Spinal cord (tissue), 9 donors: ENCODE measurements at regions not wholly inside any gene's neighbourhood (a gene's known extent, or its start where the extent isn't known, plus 50 kb on each side); places are given as distances from the start of the nearest gene placed in this dataset.
A peak's percentile ranks its signal among the peaks of the same experiment; 100 is the strongest.

Source experiments
- DNase-seq, 6 donors: peaks; one replicate each; pipeline versions ENCODE4 v3.0.0 to v3.0.0-alpha.2; 2013 to 2015; ENCODE audit warnings: low spot score in 6 of 6, low read depth in 4 of 6
- H3K27ac ChIP-seq: one replicate; pipeline ENCODE4 v1.5.1; 2013; ENCODE audit warnings: low read depth, low read length, control low read depth
- H3K27me3 ChIP-seq: one replicate; pipeline ENCODE4 v1.6.1; 2013; ENCODE audit warnings: low read length; ENCODE audit not compliant: control insufficient read depth, insufficient read depth
- H3K36me3 ChIP-seq: one replicate; pipeline ENCODE4 v1.6.1; 2013; ENCODE audit warnings: low read length; ENCODE audit not compliant: control insufficient read depth, insufficient read depth
- H3K4me1 ChIP-seq: one replicate; pipeline ENCODE4 v1.6.1; 2013; ENCODE audit warnings: low read length; ENCODE audit not compliant: control insufficient read depth, insufficient read depth
- H3K4me3 ChIP-seq: one replicate; pipeline ENCODE4 v1.5.1; 2013; ENCODE audit warnings: low read depth, low read length, control low read depth
- H3K9me3 ChIP-seq: one replicate; pipeline ENCODE4 v1.6.1; 2013; ENCODE audit warnings: low read length; ENCODE audit not compliant: control insufficient read depth, insufficient read depth
- WGBS: methylation state at CpG from one replicate; pipeline ENCODE4 v1.1.5; 2013; ENCODE audit warnings: missing lambda C conversion rate; ENCODE audit not compliant: insufficient coverage; 5-methylcytosine and 5-hydroxymethylcytosine counted together
- donor health status: healthy.

DNA sequence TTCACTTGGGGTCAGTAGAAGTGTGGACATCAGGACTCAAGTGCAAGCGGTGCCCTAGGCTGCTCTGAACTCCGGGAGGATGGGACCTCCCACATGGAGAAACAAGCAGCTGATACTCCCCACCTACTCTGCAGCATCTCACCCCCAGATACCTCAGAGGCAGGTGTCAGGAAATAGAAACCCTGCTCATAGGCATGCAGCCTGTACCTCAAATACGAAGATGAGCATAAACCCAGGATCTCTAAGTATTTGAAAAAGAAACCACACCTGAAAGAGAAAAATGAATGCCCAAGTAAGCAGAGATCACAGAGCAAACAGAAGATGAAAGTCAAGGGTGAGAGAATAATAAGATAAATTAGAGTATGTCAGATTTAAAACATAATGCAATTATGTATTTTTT lies 75.6 kb upstream of the WSCD2 start:
- no peaks in the 10 kb centered on the region for H3K4me1 ChIP-seq
- no peak overlapping the region for H3K4me3 ChIP-seq
- no peaks in the 10 kb centered on the region for H3K27me3 ChIP-seq
- H3K36me3 ChIP-seq: no peaks in the 10 kb centered on the region
- DNase-seq: no peak
- WGBS: 83% methylated on average over 1 of the region's 3 CpGs
- no peaks in the 10 kb centered on the region for H3K9me3 ChIP-seq
- H3K27ac ChIP-seq: no peak overlapping the region

DNA sequence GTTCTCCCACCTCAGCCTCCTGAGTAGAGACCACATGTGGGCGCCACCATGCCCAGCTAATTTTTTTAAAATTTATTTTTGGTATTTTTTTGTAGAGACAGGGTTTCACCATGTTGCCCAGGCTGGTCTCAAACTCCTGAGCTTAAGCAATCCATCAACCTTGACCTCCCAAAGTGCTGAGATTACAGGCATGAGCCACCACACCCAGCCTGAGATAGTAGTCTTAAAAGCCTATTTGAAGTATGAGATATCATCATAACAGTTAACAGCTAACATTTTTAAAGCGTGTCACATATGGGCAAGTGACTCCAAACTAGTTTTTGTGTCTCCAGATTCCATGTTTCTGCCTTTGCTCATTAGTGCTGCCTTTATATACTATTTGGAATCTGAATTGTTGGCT lies 74.6 kb upstream of the WSCD2 start:
- no peaks in the 10 kb centered on the region for H3K27me3 ChIP-seq
- no peaks in the 10 kb centered on the region for H3K9me3 ChIP-seq
- DNase-seq: no peak
- no peaks in the 10 kb centered on the region for H3K36me3 ChIP-seq
- H3K27ac ChIP-seq: no peak overlapping the region
- no peak overlapping the region for H3K4me3 ChIP-seq
- no peaks in the 10 kb centered on the region for H3K4me1 ChIP-seq
- WGBS: no CpG with 5 or more reads among the region's 2 CpGs

DNA sequence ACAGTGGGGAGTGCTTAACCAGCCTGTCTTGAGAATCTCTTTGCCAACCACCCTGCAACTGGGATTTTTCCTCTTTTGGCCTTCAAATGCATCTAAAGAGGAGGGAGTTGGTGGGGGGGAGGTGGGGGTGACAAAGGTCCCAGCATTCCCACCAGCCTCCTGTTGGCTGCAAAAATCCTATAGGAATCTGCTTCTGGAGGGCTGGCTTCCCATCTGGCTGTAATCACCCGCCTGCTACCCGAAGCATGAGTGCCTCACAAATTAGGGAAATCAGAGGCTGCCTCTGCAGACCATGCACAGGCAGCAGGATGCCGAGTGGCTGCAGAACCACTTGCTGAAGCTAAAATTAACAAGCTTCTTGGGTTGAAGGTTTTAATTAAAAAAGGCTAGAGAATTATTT lies 73.9 kb upstream of the WSCD2 start:
- Histone ChIP-seq H3K4me1 (no peaks in the 10 kb centered on the region), H3K36me3 (no peaks in the 10 kb centered on the region), H3K4me3 (no peak overlapping the region), H3K27me3 (no peaks in the 10 kb centered on the region), H3K9me3 (no peaks in the 10 kb centered on the region), H3K27ac (no peak overlapping the region)
- DNase-seq: peak in 2 of 6 donors; percentile 11 to 82
- WGBS: 32% methylated on average over 2 of the region's 3 CpGs

DNA sequence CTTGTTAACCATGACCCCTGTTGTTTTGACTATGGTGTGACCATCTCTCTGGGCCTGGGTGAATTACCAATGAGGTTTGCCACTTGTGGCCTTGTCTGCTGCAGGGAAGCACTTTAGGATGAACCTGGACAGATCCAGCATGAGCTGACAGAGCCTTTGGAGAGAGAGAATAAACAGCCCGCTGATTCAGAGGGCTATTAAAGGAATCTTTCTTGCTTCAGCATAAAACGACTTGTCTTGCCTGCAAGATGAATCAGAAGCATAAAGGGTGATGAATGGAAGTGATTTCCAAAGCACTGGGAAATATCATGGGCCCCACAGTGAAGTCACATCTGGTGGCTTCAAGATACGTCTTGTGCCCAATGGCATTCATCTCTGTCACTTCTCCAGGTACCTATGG lies 69.0 kb upstream of the WSCD2 start:
- no peak overlapping the region for H3K27ac ChIP-seq
- WGBS: 44% methylated on average over 2 of the region's 3 CpGs
- no peaks in the 10 kb centered on the region for H3K9me3 ChIP-seq
- no peak overlapping the region for H3K4me3 ChIP-seq
- peak in 1 of 6 donors; percentile 78 for DNase-seq
- no peaks in the 10 kb centered on the region for H3K4me1 ChIP-seq
- no peaks in the 10 kb centered on the region for H3K27me3 ChIP-seq
- H3K36me3 ChIP-seq: no peaks in the 10 kb centered on the region

DNA sequence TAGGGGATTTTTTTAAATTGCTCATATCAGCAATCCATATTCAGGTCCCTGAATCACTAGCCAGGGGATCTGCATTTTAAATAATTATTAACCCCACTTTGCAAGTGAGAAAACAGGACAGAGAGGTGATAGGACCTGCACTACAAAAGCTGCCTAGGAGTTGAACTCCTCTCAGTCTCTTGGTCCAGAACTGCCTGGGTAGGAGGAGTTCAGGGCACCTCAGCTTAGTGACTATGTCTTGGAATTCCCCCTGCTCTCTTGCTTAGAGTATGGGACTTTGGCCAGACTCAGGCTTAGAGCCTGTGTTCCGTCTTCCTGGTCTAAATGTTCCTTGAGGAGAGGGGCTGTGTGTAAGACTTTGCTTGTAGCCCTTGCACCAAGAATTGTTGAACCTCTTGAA lies 68.2 kb upstream of the WSCD2 start:
- Histone ChIP-seq H3K4me3 (no peak overlapping the region), H3K27ac (no peak overlapping the region), H3K4me1 (no peaks in the 10 kb centered on the region), H3K9me3 (no peaks in the 10 kb centered on the region), H3K27me3 (no peaks in the 10 kb centered on the region), H3K36me3 (no peaks in the 10 kb centered on the region)
- 83% methylated on average over 1 of the region's 1 CpG for WGBS
- no peak for DNase-seq

DNA sequence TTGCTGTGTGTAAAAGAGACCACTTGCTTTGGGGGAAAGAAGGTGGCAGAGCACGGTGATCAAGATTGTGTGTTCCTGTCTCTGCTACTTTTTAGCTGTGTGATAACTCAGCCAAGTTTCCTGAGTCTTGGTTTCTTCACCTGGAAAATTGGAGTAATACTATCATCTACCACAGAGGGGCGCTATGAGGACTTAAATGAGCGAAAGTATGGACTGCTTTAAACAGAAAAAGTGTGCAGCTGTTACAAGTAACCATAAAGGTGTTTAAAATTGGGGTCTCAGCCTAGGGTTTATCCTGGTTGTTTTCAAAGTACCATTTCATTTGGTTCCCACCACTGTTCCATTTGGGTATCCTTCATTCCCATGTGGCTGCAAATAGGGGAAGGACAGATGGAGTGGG lies 65.9 kb upstream of the WSCD2 start:
- H3K27me3 ChIP-seq: no peaks in the 10 kb centered on the region
- H3K36me3 ChIP-seq: no peaks in the 10 kb centered on the region
- no peak overlapping the region for H3K27ac ChIP-seq
- no CpG with 5 or more reads among the region's 3 CpGs for WGBS
- no peaks in the 10 kb centered on the region for H3K9me3 ChIP-seq
- H3K4me1 ChIP-seq: no peaks in the 10 kb centered on the region
- H3K4me3 ChIP-seq: no peak overlapping the region
- no peak for DNase-seq

DNA sequence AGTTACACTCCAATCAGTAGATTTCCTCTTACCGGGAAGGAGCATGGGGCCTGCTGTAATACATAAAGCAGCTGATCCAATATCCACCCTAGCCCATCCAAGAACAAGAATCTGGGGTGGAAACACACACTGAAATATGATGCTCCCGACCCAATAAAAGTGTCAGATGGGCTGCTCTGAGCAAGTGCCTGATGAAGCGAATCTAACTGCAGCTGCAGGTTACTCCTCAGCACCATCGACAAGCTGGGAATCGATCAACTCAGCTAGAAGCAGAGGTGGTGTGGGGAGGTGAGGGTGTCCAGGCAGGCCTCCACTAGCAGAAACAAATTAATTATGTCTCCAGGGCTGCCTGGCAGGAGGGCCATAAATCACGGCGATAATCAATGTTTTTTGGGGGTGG lies 64.0 kb upstream of the WSCD2 start:
- WGBS: 67% methylated on average over 6 of the region's 7 CpGs
- no peaks in the 10 kb centered on the region for H3K9me3 ChIP-seq
- peak in 2 of 6 donors; percentile 12 to 63 for DNase-seq

DNA sequence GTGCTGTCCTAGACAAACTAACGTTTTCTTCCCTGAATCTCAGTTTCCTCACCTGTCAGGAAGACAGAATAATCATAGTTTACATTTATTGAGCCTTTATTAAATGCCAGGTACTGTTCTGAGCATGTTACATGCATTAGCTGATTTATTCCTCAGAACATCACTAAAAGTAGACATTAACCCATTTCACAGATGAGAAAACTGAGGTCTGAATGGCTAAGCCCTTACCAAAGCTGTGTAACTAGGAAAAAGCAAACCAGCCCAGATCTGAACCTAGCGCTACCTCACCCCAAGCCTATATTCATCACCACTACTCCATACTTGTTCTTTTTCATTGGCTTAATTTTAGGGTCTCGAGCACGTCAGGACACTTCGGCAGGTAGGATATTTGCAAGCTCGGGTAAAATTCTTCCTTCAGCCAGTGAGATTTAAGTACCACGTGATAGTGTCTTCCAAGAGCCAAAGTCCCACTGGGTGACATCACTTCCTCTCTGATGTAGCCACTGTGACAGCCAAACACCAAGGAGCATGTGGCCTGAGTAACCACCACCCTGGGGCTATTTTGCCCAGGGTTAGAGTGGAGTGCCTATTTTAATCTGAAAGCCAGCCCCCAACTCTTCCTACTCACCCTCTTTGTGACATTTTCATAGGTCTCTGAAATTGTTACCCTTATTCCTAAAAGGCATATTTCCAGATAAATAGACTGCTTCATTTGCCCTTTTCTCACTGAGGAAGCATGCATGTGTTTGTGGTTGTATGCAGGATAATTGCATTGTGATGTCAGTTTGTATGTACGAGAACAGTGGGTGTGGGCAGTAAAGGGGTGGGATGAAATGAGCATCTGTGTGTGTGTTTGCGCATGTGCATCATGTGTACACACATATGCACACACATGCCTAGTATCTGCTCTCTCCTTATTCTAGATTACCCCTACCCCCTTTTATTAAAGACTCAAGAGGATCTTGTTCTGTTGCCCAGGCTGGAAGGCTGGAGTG lies 62.2 kb upstream of the WSCD2 start:
- H3K27me3 ChIP-seq: no peaks in the 10 kb centered on the region
- no peak for DNase-seq
- no peak overlapping the region for H3K27ac ChIP-seq
- H3K4me3 ChIP-seq: no peak overlapping the region
- H3K4me1 ChIP-seq: no peaks in the 10 kb centered on the region
- 78% methylated on average over 3 of the region's 9 CpGs for WGBS
- no peaks in the 10 kb centered on the region for H3K9me3 ChIP-seq
- no peaks in the 10 kb centered on the region for H3K36me3 ChIP-seq

More for the DNA sequence above, 64.0 kb upstream of the WSCD2 start:
- no peak overlapping the region for H3K27ac ChIP-seq
- H3K4me3 ChIP-seq: no peak overlapping the region
- H3K4me1 ChIP-seq: no peaks in the 10 kb centered on the region
- H3K27me3 ChIP-seq: no peaks in the 10 kb centered on the region
- H3K36me3 ChIP-seq: no peaks in the 10 kb centered on the region

DNA sequence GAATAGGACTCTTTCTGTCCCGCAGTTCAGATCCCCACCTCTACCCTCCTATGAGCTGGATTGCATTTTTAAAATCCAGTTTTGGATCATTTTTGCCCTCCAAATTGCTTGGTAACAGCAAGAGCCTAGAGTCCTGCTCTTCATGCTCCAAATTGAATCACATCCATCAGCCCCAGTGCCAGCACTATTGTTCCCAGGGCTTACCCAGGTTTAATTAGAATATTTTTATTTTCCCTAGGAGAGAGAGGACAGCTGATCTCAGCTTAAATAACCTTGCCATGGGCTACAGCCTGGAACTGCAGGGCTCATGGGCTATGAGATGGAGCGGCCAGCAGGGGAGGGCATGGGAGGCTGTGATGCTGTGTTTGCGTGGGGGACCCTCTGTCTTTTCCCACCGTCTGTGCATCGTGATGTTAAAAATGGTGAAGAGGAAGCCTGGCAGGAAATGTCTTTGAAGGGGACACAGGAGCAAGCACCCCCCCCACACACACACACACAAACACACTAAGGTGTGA lies 59.4 kb upstream of the WSCD2 start:
- Histone ChIP-seq H3K4me3 (no peak overlapping the region), H3K9me3 (no peaks in the 10 kb centered on the region), H3K27ac (no peak overlapping the region), H3K27me3 (no peaks in the 10 kb centered on the region), H3K36me3 (no peaks in the 10 kb centered on the region), H3K4me1 (no peaks in the 10 kb centered on the region)
- peak in 1 of 6 donors; percentile 92 for DNase-seq
- WGBS: 87% methylated on average over 2 of the region's 5 CpGs

DNA sequence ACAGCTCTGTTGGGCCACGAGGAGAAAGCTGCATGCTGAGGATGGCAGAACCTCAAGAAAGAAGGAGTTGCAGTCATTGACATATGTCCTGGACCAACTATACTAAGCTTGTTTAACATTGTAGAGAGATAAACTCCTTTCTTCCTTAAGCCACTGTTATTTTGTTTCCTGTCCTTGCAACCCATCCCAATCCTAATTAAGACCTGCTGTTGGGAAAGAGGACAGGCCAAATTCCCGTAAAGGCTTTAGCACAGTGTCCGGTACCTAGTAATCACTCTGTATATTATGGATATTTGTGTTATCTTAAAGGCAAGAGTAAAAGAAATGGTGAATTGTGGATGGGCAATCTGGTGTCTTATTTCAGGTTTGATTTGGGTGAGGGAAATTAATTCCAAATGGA lies 53.5 kb upstream of the WSCD2 start:
- H3K27ac ChIP-seq: no peak overlapping the region
- WGBS: 100% methylated on average over 1 of the region's 3 CpGs
- H3K9me3 ChIP-seq: no peaks in the 10 kb centered on the region
- no peak overlapping the region for H3K4me3 ChIP-seq
- peaks cover 7% of the 10 kb centered on the region for H3K4me1 ChIP-seq
- no peak for DNase-seq
- no peaks in the 10 kb centered on the region for H3K36me3 ChIP-seq
- H3K27me3 ChIP-seq: no peaks in the 10 kb centered on the region
